ENCODE measurements at regions not wholly inside any gene's neighbourhood (a gene's known extent, or its start where the extent isn't known, plus 50 kb on each side); places are given as distances from the start of the nearest gene placed in this dataset.

DNA sequence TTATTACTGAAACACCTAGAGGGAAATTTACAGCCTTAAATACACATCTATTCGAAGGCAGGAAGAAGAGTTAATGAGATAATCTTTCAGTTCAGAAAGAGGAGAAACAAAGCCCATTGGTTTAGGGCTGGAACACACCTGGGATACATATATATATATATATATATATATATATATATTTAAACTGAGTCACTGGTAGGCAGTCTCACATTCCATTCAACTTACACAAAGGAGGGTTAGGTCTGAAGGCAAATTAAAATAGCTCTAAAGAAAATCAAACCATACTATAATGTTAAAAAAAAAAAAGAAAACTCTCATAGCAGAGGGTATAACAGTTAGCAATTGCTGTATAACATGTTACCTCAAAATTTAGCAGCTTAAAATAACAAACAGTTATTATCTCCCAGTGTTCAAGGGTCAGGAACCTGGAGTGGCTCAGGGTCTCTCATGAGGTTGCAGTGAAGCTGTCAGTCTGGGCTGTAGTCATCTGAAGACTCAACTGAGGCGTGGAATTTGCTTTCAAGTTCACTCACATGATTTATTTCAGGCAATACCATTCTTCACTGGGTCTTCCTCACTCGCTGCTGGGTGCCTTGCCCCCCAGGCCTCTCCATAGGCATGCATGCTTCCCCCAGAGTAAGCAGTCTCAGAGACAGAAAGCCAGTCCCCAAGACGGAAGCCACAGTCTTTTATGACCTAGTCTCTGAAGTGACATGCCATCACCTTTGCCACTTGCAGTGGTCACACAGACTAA lies 332.8 kb downstream of the NSG2 start:
- no peaks in the 10 kb centered on the region for H3K9me3 ChIP-seq (replicated peaks; ENCODE audit: control insufficient read depth, low read depth, low read length)
- H3K36me3 ChIP-seq (ENCODE audit: control insufficient read depth, insufficient read depth, low read length), result no peaks in the 10 kb centered on the region
- H3K4me3 ChIP-seq (ENCODE audit: low read length), result no peak overlapping the region
- H3K4me1 ChIP-seq (ENCODE audit: control insufficient read depth, insufficient read depth, low read length), result no peaks in the 10 kb centered on the region
- WGBS (ENCODE audit: insufficient coverage), result 86% methylated on average over 2 of the region's 4 CpGs
- H3K27ac ChIP-seq (ENCODE audit: low read length), result no peak overlapping the region
- no peak for DNase-seq
- peaks cover 3% of the 10 kb centered on the region for H3K27me3 ChIP-seq (ENCODE audit: control insufficient read depth, insufficient read depth, low read length)

DNA sequence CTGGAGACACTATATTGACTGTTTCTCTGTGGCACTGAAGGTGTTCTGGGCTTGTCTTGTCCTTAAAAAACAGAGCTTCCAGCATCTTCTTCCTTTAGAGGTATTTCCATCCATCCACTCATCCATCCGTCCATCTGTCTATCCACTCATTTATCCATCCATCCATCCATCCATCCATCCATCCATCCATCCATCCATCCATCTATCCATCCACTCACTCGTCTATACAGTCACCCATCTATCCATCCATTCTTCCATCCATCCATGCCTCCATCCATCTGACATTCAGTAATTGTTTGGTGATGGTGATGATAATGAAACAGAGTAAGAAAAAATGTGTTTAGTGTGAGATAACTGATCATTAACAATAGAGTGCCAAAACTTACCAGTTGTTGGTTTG lies 334.8 kb downstream of the NSG2 start:
- Histone ChIP-seq H3K4me3 (ENCODE audit: low read length) (no peak overlapping the region), H3K9me3 (replicated peaks; ENCODE audit: control insufficient read depth, low read depth, low read length) (no peaks in the 10 kb centered on the region), H3K4me1 (ENCODE audit: control insufficient read depth, insufficient read depth, low read length) (no peaks in the 10 kb centered on the region), H3K36me3 (ENCODE audit: control insufficient read depth, insufficient read depth, low read length) (no peaks in the 10 kb centered on the region), H3K27ac (ENCODE audit: low read length) (no peak overlapping the region), H3K27me3 (ENCODE audit: control insufficient read depth, insufficient read depth, low read length) (peaks cover 3% of the 10 kb centered on the region)
- WGBS (ENCODE audit: insufficient coverage), result 85% methylated on average over 1 of the region's 2 CpGs
- no peak for DNase-seq

DNA sequence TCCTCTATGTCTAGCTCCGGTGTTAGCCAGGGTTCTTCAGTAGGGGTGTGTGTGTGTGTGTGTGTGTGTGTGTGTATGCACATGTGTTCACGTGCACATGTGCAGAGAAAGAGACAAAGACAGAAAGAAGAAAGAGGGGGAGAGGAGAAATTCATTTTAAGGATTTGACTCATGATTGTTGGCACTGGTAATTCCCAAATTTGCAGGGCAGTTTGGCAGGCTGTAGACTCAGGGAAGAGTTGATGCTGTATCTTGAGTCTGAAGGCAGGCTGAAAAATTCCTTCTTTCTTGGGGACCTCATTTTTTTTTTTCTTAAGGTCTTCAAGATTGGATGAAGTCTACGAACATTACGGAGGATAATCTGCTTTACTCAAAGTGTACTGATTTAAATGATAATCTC lies 335.7 kb downstream of the NSG2 start:
- Histone ChIP-seq H3K4me3 (ENCODE audit: low read length) (no peak overlapping the region), H3K27ac (ENCODE audit: low read length) (no peak overlapping the region), H3K36me3 (ENCODE audit: control insufficient read depth, insufficient read depth, low read length) (no peaks in the 10 kb centered on the region), H3K27me3 (ENCODE audit: control insufficient read depth, insufficient read depth, low read length) (peaks cover 3% of the 10 kb centered on the region), H3K9me3 (replicated peaks; ENCODE audit: control insufficient read depth, low read depth, low read length) (no peaks in the 10 kb centered on the region), H3K4me1 (ENCODE audit: control insufficient read depth, insufficient read depth, low read length) (no peaks in the 10 kb centered on the region)
- DNase-seq, result no peak
- WGBS (ENCODE audit: insufficient coverage), result 53% methylated on average over 2 of the region's 4 CpGs

DNA sequence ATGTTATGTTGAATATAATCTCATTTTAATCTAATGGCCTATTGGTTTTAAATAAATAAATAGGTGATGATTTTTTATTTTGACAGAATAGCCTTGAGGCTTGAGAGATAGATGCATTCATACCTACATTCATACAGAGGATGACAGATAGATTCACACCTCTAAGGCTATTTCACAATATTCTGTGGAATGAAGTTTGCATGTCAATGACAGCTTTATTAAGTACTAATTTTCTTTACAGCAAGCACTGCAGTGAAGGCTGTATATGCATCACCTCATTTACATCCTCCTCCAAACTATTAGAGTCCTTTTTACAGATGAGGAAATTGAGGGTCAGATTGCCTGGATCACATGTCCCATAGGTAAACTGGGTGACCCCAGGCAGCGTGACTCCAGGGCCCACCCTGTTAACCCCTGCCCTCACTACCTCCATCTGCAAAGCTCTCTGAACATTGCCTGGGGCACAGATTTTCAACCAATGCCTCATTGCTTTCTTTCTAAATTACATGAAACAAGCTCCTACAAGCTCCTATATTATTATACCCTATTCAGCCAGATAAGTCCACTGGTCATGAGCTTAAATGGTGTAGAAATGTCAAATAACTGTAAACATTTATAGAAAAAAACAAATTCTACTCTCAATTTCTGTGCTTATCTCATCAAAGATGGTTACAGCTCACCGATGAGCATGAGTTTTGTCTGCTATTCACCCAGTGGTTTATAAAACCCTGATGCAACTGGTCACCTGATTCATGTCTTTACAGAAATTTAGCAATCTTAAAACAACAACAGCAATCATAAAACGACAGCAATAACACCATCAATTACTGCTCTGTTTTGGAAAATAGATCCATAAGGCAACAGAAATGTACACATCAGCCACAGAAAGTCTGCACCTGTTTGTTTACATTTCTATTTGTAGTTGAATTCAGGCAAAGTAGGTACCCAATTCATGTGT lies 338.0 kb downstream of the NSG2 start:
- Histone ChIP-seq H3K27ac (ENCODE audit: low read length) (no peak overlapping the region), H3K27me3 (ENCODE audit: control insufficient read depth, insufficient read depth, low read length) (peaks cover 5% of the 10 kb centered on the region), H3K9me3 (replicated peaks; ENCODE audit: control insufficient read depth, low read depth, low read length) (no peaks in the 10 kb centered on the region), H3K4me3 (ENCODE audit: low read length) (no peak overlapping the region), H3K4me1 (ENCODE audit: control insufficient read depth, insufficient read depth, low read length) (no peaks in the 10 kb centered on the region), H3K36me3 (ENCODE audit: control insufficient read depth, insufficient read depth, low read length) (no peaks in the 10 kb centered on the region)
- DNase-seq, result no peak
- 90% methylated on average over 1 of the region's 3 CpGs for WGBS (ENCODE audit: insufficient coverage)

DNA sequence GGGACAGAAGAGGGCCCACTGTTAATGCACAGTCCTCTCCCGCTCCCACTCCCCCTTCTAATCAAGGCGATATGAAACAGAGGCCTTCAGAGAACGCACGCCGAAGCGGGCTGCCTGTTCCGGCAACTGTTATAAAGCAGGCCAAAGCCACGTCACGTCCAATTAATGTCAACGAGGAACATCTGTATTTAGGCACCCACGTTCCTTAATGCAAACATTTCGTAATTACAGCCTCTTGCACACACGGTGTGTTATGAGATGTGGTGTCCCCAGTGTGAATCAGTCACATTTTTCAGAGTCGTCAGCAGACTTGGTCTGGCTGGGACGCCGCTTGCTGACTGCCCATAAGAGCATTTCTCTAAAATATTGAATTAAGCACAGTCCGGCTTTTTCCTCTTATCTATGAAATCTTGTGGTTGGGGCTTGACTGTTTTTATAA lies 339.0 kb downstream of the NSG2 start:
- Histone ChIP-seq H3K36me3 (ENCODE audit: control insufficient read depth, insufficient read depth, low read length) (no peaks in the 10 kb centered on the region), H3K27me3 (ENCODE audit: control insufficient read depth, insufficient read depth, low read length) (peaks cover 3% of the 10 kb centered on the region), H3K9me3 (replicated peaks; ENCODE audit: control insufficient read depth, low read depth, low read length) (no peaks in the 10 kb centered on the region), H3K27ac (ENCODE audit: low read length) (no peak overlapping the region), H3K4me1 (ENCODE audit: control insufficient read depth, insufficient read depth, low read length) (no peaks in the 10 kb centered on the region), H3K4me3 (ENCODE audit: low read length) (no peak overlapping the region)
- DNase-seq, result peak; percentile 43
- WGBS (ENCODE audit: insufficient coverage), result 14% methylated on average over 5 of the region's 17 CpGs

DNA sequence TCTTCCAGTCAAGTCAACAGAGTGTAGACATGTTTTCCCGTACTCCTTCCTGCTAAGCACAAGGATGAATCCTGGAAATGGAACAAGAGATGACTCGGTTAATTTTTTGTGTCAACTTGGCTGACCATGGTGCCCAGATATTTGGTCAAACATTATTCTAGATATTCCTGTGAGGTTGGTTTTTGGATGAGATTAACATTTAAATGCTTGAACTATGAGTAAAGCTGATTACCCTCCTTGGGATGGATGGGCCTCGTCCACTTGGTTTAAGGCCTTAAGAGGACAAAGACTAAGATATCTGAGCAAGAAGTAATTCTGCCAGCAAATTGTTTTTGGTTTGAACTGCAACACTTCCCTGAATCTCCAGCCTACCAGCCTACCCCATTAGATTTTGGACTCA lies 338.1 kb upstream of the MSX2 start:
- WGBS (ENCODE audit: insufficient coverage), result 100% methylated on average over 2 of the region's 3 CpGs
- H3K27ac ChIP-seq (ENCODE audit: low read length), result no peak overlapping the region
- peaks cover 3% of the 10 kb centered on the region for H3K27me3 ChIP-seq (ENCODE audit: control insufficient read depth, insufficient read depth, low read length)
- no peaks in the 10 kb centered on the region for H3K9me3 ChIP-seq (replicated peaks; ENCODE audit: control insufficient read depth, low read depth, low read length)
- no peaks in the 10 kb centered on the region for H3K36me3 ChIP-seq (ENCODE audit: control insufficient read depth, insufficient read depth, low read length)
- H3K4me1 ChIP-seq (ENCODE audit: control insufficient read depth, insufficient read depth, low read length), result no peaks in the 10 kb centered on the region
- DNase-seq, result no peak
- no peak overlapping the region for H3K4me3 ChIP-seq (ENCODE audit: low read length)

DNA sequence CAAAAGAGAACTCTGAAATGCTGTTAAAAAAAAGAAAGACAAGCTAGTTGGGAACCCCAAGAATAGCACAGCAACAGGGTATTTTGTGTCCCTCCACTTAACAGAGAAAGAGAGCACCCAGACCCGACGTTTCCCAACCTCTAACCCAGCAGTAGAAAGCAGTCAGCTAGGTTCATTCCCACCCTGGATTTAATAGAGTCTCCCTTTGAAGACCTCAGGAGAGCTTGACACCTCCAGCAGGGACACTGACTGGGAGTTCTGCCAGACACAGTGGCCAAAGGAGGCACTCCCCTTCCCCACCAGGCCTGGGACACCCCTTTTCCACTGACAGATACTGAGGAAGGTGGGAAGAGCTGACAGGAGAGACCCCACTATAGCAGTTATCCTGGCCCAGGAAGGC lies 337.5 kb upstream of the MSX2 start:
- no peaks in the 10 kb centered on the region for H3K36me3 ChIP-seq (ENCODE audit: control insufficient read depth, insufficient read depth, low read length)
- H3K9me3 ChIP-seq (replicated peaks; ENCODE audit: control insufficient read depth, low read depth, low read length), result no peaks in the 10 kb centered on the region
- H3K4me3 ChIP-seq (ENCODE audit: low read length), result no peak overlapping the region
- DNase-seq, result no peak
- no peaks in the 10 kb centered on the region for H3K4me1 ChIP-seq (ENCODE audit: control insufficient read depth, insufficient read depth, low read length)
- peaks cover 3% of the 10 kb centered on the region for H3K27me3 ChIP-seq (ENCODE audit: control insufficient read depth, insufficient read depth, low read length)
- WGBS (ENCODE audit: insufficient coverage), result 30% methylated on average over 2 of the region's 2 CpGs
- H3K27ac ChIP-seq (ENCODE audit: low read length), result no peak overlapping the region

DNA sequence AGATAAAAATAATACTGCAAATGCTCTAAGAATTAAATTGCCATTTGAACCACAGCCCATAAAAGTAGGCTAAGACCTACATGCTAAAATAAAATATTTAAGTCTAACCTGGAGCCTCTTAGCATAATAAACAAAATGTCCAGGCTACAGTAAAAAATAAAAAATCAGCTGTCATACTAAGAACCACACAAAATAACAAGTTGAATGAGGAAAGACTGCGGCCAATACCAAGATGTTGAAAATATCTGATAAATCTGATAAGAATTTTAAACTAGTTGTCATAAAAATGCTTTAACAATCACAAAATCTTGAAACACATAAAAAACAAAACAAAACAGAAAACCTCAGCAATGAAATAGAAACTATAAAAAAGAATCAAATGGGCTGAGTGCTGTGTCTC lies 336.9 kb upstream of the MSX2 start:
- Histone ChIP-seq H3K27me3 (ENCODE audit: control insufficient read depth, insufficient read depth, low read length) (peaks cover 3% of the 10 kb centered on the region), H3K27ac (ENCODE audit: low read length) (no peak overlapping the region), H3K4me3 (ENCODE audit: low read length) (no peak overlapping the region), H3K36me3 (ENCODE audit: control insufficient read depth, insufficient read depth, low read length) (no peaks in the 10 kb centered on the region), H3K4me1 (ENCODE audit: control insufficient read depth, insufficient read depth, low read length) (no peaks in the 10 kb centered on the region), H3K9me3 (replicated peaks; ENCODE audit: control insufficient read depth, low read depth, low read length) (no peaks in the 10 kb centered on the region)
- WGBS (ENCODE audit: insufficient coverage), result no CpG with 5 or more reads among the region's 1 CpG
- no peak for DNase-seq

DNA sequence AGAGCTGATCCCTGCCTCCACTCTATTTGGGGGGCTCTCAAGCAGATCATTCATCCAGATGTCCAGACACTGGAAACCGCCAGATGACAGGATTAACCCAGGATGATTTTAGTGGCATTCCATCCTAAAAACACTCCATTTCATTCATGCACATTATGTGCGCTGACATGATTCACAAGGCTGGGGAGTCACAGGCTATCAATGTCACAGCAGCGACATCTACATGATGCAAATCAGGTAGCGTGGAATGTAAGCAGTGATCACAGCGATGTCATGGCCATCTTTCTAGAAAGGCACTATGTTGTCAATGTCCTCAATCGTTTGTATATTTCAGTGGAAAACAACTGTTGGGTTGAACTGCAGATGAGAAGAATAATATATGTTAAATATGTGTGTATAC lies 331.5 kb upstream of the MSX2 start:
- Histone ChIP-seq H3K36me3 (ENCODE audit: control insufficient read depth, insufficient read depth, low read length) (no peaks in the 10 kb centered on the region), H3K27ac (ENCODE audit: low read length) (no peak overlapping the region), H3K9me3 (replicated peaks; ENCODE audit: control insufficient read depth, low read depth, low read length) (no peaks in the 10 kb centered on the region), H3K4me1 (ENCODE audit: control insufficient read depth, insufficient read depth, low read length) (no peaks in the 10 kb centered on the region), H3K4me3 (ENCODE audit: low read length) (no peak overlapping the region), H3K27me3 (ENCODE audit: control insufficient read depth, insufficient read depth, low read length) (peaks cover 6% of the 10 kb centered on the region)
- 76% methylated on average over 5 of the region's 6 CpGs for WGBS (ENCODE audit: insufficient coverage)
- DNase-seq, result no peak

DNA sequence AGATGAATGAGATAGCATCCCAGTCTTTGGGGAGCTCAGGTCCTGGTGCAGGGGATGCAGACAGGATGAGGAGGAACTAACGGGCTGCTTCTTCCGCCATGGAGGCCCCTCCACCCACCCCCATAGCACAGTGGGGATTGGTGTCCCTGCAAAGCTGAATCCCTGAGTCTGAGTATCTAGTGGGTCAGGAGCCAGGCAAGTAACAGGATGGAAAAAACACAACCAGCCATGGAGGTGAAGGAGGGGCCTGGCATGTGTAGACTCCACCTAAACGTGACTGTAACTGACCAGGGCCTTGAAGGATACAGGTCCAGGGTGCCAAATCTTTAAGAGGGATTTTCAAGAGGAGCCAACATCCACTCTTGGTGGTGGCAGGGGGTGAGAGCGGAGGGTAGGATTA lies 327.8 kb upstream of the MSX2 start:
- 70% methylated on average over 1 of the region's 4 CpGs for WGBS (ENCODE audit: insufficient coverage)
- no peak for DNase-seq
- Histone ChIP-seq H3K27ac (ENCODE audit: low read length) (no peak overlapping the region), H3K4me3 (ENCODE audit: low read length) (no peak overlapping the region), H3K27me3 (ENCODE audit: control insufficient read depth, insufficient read depth, low read length) (peaks cover 12% of the 10 kb centered on the region), H3K36me3 (ENCODE audit: control insufficient read depth, insufficient read depth, low read length) (no peaks in the 10 kb centered on the region), H3K9me3 (replicated peaks; ENCODE audit: control insufficient read depth, low read depth, low read length) (no peaks in the 10 kb centered on the region), H3K4me1 (ENCODE audit: control insufficient read depth, insufficient read depth, low read length) (no peaks in the 10 kb centered on the region)
